Heart right ventricle (tissue), 16 donors: ENCODE measurements at regions not wholly inside any gene's neighbourhood (a gene's known extent, or its start where the extent isn't known, plus 50 kb on each side); places are given as distances from the start of the nearest gene placed in this dataset.

Experiments
- ATAC-seq, 8 donors: fragments of 200-7000 bp; cut with Tn5 transposase; one replicate each; pipeline ENCODE4 v1.9.1; 2020; ENCODE audit warnings: mild to moderate bottlenecking in 8 of 8, moderate library complexity in 8 of 8, moderate number of reproducible peaks in 1 of 8
- DNase-seq, 2 donors: peaks; one replicate each; pipeline ENCODE4 v3.0.0-alpha.2; 2020
- H3K27ac ChIP-seq, 10 donors: fragments of 200-600 bp; sonication (generic) in 2 of 10; one replicate each; pipeline versions ENCODE4 v1.5.0 to v1.8.0; 2020 to 2022; ENCODE audit warnings: mild to moderate bottlenecking in 3 of 10
- H3K27me3 ChIP-seq, 7 donors: fragments of 200-600 bp; one replicate each; pipeline ENCODE4 v1.8.0; 2021 to 2022; ENCODE audit warnings: mild to moderate bottlenecking in 2 of 7
- H3K36me3 ChIP-seq, 9 donors: fragments of 200-600 bp; sonication (generic) in 1 of 9; one replicate each; pipeline versions ENCODE4 v1.5.0 to v1.8.0; 2020 to 2022; ENCODE audit warnings: mild to moderate bottlenecking in 2 of 9
- H3K4me1 ChIP-seq, 9 donors: fragments of 200-600 bp; sonication (generic) in 1 of 9; one replicate each; pipeline versions ENCODE4 v1.5.0 to v1.8.0; 2020 to 2022; ENCODE audit warnings: mild to moderate bottlenecking in 4 of 9
- H3K4me3 ChIP-seq, 10 donors: fragments of 200-600 bp; sonication (generic) in 2 of 10; one replicate each; pipeline versions ENCODE4 v1.5.0 to v1.8.0; 2020 to 2022; ENCODE audit warnings: mild to moderate bottlenecking in 7 of 10, moderate library complexity in 2 of 10
- H3K9me3 ChIP-seq, 11 donors: fragments of 200-600 bp in 10 of 11; sonication (generic) in 2 of 11; one replicate each; pipeline versions ENCODE4 v1.5.0 to v1.8.0; 2013 to 2022; ENCODE audit warnings: mild to moderate bottlenecking in 2 of 11, control low read depth in 1 of 11, moderate library complexity in 1 of 11
- CTCF ChIP-seq, 9 donors: fragments of 200-600 bp; sonication (generic) in 2 of 9; IDR thresholded peaks; one replicate each; pipeline versions ENCODE4 v1.5.0 to v1.8.0; 2021 to 2022; ENCODE audit warnings: antibody characterized with exemption in 9 of 9, mild to moderate bottlenecking in 5 of 9, moderate library complexity in 1 of 9
- WGBS, 2 donors: extraction: QIAGEN DNeasy Blood & Tissue Kit; methylation state at CpG; one replicate each; pipeline ENCODE4 v1.1.7; 2013; ENCODE audit warnings: inconsistent platforms in 1 of 2; 5-methylcytosine and 5-hydroxymethylcytosine counted together
- intact Hi-C, 10 donors: fragments of 100-400 bp; cut with DNase I; formaldehyde crosslinking; loops; one replicate each; pipeline versions ENCODE4 v1.11.1 to v1.14.2; 2022
- donor health status: Arrhythmogenic right ventricular cardiomyopathy.
- donor health status: ischemic (EF 13 %, LVEDD 7.1; RV severe dilation, severe dysfunction).
- donor health status: healthy with polysubstance abuse.
- donor health status: DM: no; HTN: yes; CAD: no.
- donor health status: DM: no; HTN: no; CAD: no.
- donor health status: ischemic (EF 25% LVEDD 6.9; RV normal size, moderate dysfunction).
- donor health status: ischemic (EF 25% LVEDD 5.7; RV mildly dilated, moderate dysfunction).
- donor health status: healthy.
- donor health status: DM: yes; HTN: yes; CAD: no.
- donor health status: Ischemic cardiomyopathy.
- donor health status: ischemic (EF 35%, LVEDD 5.7; RV mildly dilated, moderate dysfunction).
- donor health status: nonischemic (EF 11% LVEDD 7.7; RV severe dilation, severe dysfunction).
- donor health status: DM: yes; HTN: yes; CAD: no.
- donor health status: PGD.
- donor health status: ischemic (EF 29% LVEDD 5.4; RV normal size, mild dysfunction).
- donor health status: nonischemic (EF 23%, LVEDD 6.1; RV moderate dilation, normal function).

- H3K4me3 ChIP-seq, result no peak overlapping the region
- no peak overlapping the region for H3K27ac ChIP-seq
- intact Hi-C loops, result no loop called here
- ATAC-seq (no peak), DNase-seq (no peak)
- no peaks in the 10 kb centered on the region for H3K36me3 ChIP-seq
- 73 to 82% methylated on average over 2 of the region's 2 CpGs for WGBS, 2 donors
- no peaks in the 10 kb centered on the region for H3K4me1 ChIP-seq
- peaks cover 0 to 3% (median 0%) of the 10 kb centered on the region in 11 donors for H3K9me3 ChIP-seq
- no peak for TF ChIP-seq CTCF (IDR thresholded peaks at IDR 0.05)
- no peaks in the 10 kb centered on the region for H3K27me3 ChIP-seq
Measured at GRCh38 chr5:161152415-161152940, 300.5 kb upstream of the ATP10B start.

- peaks cover 0 to 16% (median 0%) of the 10 kb centered on the region in 11 donors for H3K9me3 ChIP-seq
- no peak for TF ChIP-seq CTCF (IDR thresholded peaks at IDR 0.05)
- no peaks in the 10 kb centered on the region for H3K36me3 ChIP-seq
- WGBS, 2 donors, result 86 to 92% methylated on average over 2 of the region's 2 CpGs
- no peaks in the 10 kb centered on the region for H3K27me3 ChIP-seq
- DNase-seq (no peak), ATAC-seq (no peak)
- intact Hi-C loops, result no loop called here
- H3K27ac ChIP-seq, result no peak overlapping the region
- no peaks in the 10 kb centered on the region for H3K4me1 ChIP-seq
- no peak overlapping the region for H3K4me3 ChIP-seq
Measured at GRCh38 chr5:161150441-161150988, 298.5 kb upstream of the ATP10B start.

- TF ChIP-seq CTCF (IDR thresholded peaks at IDR 0.05), result no peak
- Histone ChIP-seq H3K36me3 (no peaks in the 10 kb centered on the region), H3K27me3 (no peaks in the 10 kb centered on the region), H3K4me1 (no peaks in the 10 kb centered on the region), H3K4me3 (no peak overlapping the region), H3K27ac (no peak overlapping the region), H3K9me3 (peaks cover 0 to 28% (median 6%) of the 10 kb centered on the region in 11 donors)
- ATAC-seq, result no peak
- no peak for DNase-seq
- intact Hi-C loops, result no loop called here
Measured at GRCh38 chr5:161149078-161149477, 297.1 kb upstream of the ATP10B start.

GRCh38 chr5:161138751-161139455, 286.9 kb upstream of the ATP10B start:
- peaks cover 0 to 6% (median 0%) of the 10 kb centered on the region in 9 donors for H3K4me1 ChIP-seq
- H3K27me3 ChIP-seq, result no peaks in the 10 kb centered on the region
- H3K27ac ChIP-seq, result no peak overlapping the region
- no peak overlapping the region for H3K4me3 ChIP-seq
- ATAC-seq (no peak), DNase-seq (no peak)
- intact Hi-C loops, result no loop called here
- WGBS, 2 donors, result 75 to 83% methylated on average over 2 of the region's 2 CpGs
- peaks cover 0 to 11% (median 0%) of the 10 kb centered on the region in 11 donors for H3K9me3 ChIP-seq
- no peak for TF ChIP-seq CTCF (IDR thresholded peaks at IDR 0.05)
- no peaks in the 10 kb centered on the region for H3K36me3 ChIP-seq
